ENCODE measurements at regions not wholly inside any gene's neighbourhood (a gene's known extent, or its start where the extent isn't known, plus 50 kb on each side); places are given as distances from the start of the nearest gene placed in this dataset.

DNA sequence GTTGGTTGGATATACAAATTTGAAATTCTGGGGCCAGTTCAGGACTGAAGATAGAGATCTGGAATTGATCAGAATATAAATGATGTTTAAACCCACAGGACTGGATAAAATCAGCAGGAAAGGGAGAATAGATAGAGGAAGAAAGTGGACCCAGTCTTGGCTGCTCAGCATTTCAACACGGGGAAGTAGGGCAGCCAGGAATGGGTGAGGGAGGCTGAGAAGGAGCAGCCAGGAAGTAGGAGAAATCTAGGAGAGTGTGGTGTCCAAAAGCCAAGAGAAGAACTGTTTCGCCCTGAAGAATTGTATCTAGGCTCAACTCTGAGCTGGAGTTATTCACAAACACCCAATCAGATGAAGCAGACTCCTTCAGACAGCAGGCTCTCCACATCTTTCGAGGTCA lies 197.9 kb downstream of the CDCA7 start:
- H3K79me2 ChIP-seq (ENCODE audit: insufficient read depth, low read length), result no peaks in the 10 kb centered on the region
- no peak for TF ChIP-seq EZH2phosphoT487 (IDR thresholded peaks at IDR 0.05; ENCODE audit: borderline replicate concordance)
- TF ChIP-seq, protein P1, sequence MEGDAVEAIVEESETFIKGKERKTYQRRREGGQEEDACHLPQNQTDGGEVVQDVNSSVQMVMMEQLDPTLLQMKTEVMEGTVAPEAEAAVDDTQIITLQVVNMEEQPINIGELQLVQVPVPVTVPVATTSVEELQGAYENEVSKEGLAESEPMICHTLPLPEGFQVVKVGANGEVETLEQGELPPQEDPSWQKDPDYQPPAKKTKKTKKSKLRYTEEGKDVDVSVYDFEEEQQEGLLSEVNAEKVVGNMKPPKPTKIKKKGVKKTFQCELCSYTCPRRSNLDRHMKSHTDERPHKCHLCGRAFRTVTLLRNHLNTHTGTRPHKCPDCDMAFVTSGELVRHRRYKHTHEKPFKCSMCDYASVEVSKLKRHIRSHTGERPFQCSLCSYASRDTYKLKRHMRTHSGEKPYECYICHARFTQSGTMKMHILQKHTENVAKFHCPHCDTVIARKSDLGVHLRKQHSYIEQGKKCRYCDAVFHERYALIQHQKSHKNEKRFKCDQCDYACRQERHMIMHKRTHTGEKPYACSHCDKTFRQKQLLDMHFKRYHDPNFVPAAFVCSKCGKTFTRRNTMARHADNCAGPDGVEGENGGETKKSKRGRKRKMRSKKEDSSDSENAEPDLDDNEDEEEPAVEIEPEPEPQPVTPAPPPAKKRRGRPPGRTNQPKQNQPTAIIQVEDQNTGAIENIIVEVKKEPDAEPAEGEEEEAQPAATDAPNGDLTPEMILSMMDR (conservative IDR thresholded peaks at IDR 0.05; ENCODE audit: low read length), result no peak
- no peak overlapping the region for H3K4me3 ChIP-seq (ENCODE audit: low read length, poor library complexity, severe bottlenecking)
- no peak overlapping the region for H3K9ac ChIP-seq (ENCODE audit: low read depth, low read length, poor library complexity, severe bottlenecking)
- peaks cover 8% of the 10 kb centered on the region for H3K4me1 ChIP-seq (ENCODE audit: insufficient read depth, low read length, poor library complexity, severe bottlenecking)
- H3K4me2 ChIP-seq (ENCODE audit: low read depth, low read length, poor library complexity, severe bottlenecking), result no peak overlapping the region
- no peaks in the 10 kb centered on the region for H3K9me2 ChIP-seq (replicated peaks; ENCODE audit: low read depth, low read length)
- H3K9me3 ChIP-seq (ENCODE audit: insufficient read depth, low read depth, low read length), result no peaks in the 10 kb centered on the region
- H3F3A ChIP-seq (ENCODE audit: low read depth), result peaks cover 5% of the 10 kb centered on the region; the same call in 1 of the 2 replicates
- H4K20me1 ChIP-seq (ENCODE audit: insufficient read depth, low read length, poor library complexity, severe bottlenecking), result no peaks in the 10 kb centered on the region
- no peaks in the 10 kb centered on the region for H3K36me3 ChIP-seq (ENCODE audit: insufficient read depth, low read length)
- H3K27me3 ChIP-seq (ENCODE audit: insufficient read depth, low read length, poor library complexity, severe bottlenecking), result no peaks in the 10 kb centered on the region
- no peak overlapping the region for H2AFZ ChIP-seq (ENCODE audit: low read length)

DNA sequence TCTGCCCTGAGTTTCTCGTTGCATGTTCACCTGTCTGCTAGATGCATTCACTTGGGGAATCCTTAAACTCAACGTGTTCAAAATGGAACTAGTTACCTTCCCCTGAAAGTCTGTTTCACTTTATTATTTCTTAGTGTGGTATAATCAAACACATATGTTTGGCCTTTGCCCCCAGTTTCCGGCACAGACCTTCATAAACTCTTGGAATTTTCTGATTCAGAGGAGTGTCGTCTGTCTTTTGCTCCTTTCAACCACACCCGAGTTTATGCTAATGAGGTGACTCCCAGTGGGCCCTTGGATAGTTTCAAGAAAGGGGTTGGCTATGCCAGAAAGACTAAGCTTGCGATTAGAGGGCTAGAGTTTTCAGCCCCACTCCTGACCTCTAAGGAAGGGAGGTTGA lies 198.9 kb downstream of the CDCA7 start:
- Histone ChIP-seq H3K9me3 (ENCODE audit: insufficient read depth, low read depth, low read length) (no peaks in the 10 kb centered on the region), H3K9me2 (replicated peaks; ENCODE audit: low read depth, low read length) (no peaks in the 10 kb centered on the region), H3K79me2 (ENCODE audit: insufficient read depth, low read length) (no peaks in the 10 kb centered on the region), H2AFZ (ENCODE audit: low read length) (no peak overlapping the region), H3K4me2 (ENCODE audit: low read depth, low read length, poor library complexity, severe bottlenecking) (no peak overlapping the region), H3F3A (ENCODE audit: low read depth) (no peaks in the 10 kb centered on the region), H3K4me3 (ENCODE audit: low read length, poor library complexity, severe bottlenecking) (no peak overlapping the region), H3K36me3 (ENCODE audit: insufficient read depth, low read length) (no peaks in the 10 kb centered on the region), H3K4me1 (ENCODE audit: insufficient read depth, low read length, poor library complexity, severe bottlenecking) (no peaks in the 10 kb centered on the region), H3K9ac (ENCODE audit: low read depth, low read length, poor library complexity, severe bottlenecking) (no peak overlapping the region), H4K20me1 (ENCODE audit: insufficient read depth, low read length, poor library complexity, severe bottlenecking) (no peaks in the 10 kb centered on the region), H3K27me3 (ENCODE audit: insufficient read depth, low read length, poor library complexity, severe bottlenecking) (no peaks in the 10 kb centered on the region)
- TF ChIP-seq, protein P1 (conservative IDR thresholded peaks at IDR 0.05; ENCODE audit: low read length), result no peak
- no peak for TF ChIP-seq EZH2phosphoT487 (IDR thresholded peaks at IDR 0.05; ENCODE audit: borderline replicate concordance)

DNA sequence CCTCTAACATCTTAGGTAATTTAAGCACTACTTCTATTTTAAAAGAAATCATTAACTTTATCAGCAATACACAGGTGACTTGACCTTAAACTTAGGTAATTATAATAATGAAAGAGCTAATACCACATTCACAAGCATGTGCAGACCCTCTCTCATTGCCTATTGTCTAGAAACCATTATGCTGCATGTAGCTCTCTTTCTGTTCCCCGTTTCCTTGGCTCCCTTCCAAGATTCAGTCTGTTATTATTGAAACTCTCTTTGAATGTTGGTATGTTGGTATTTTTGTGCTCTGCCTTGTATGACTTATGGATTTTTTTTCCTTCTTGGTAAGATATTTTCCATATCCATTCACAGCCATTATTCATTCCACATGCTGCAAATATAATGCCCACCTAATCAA lies 201.2 kb downstream of the CDCA7 start:
- no peaks in the 10 kb centered on the region for H4K20me1 ChIP-seq (ENCODE audit: insufficient read depth, low read length, poor library complexity, severe bottlenecking)
- H3K79me2 ChIP-seq (ENCODE audit: insufficient read depth, low read length), result no peaks in the 10 kb centered on the region
- no peaks in the 10 kb centered on the region for H3K36me3 ChIP-seq (ENCODE audit: insufficient read depth, low read length)
- H3K9ac ChIP-seq (ENCODE audit: low read depth, low read length, poor library complexity, severe bottlenecking), result no peak overlapping the region
- H3F3A ChIP-seq (ENCODE audit: low read depth), result no peaks in the 10 kb centered on the region
- TF ChIP-seq, protein P1 (conservative IDR thresholded peaks at IDR 0.05; ENCODE audit: low read length), result no peak
- TF ChIP-seq EZH2phosphoT487 (IDR thresholded peaks at IDR 0.05; ENCODE audit: borderline replicate concordance), result no peak
- H2AFZ ChIP-seq (ENCODE audit: low read length), result peak overlapping the region; percentile 22; the same call in 1 of the 2 replicates
- H3K9me3 ChIP-seq (ENCODE audit: insufficient read depth, low read depth, low read length), result no peaks in the 10 kb centered on the region
- H3K4me1 ChIP-seq (ENCODE audit: insufficient read depth, low read length, poor library complexity, severe bottlenecking), result peaks cover 5% of the 10 kb centered on the region
- no peaks in the 10 kb centered on the region for H3K9me2 ChIP-seq (replicated peaks; ENCODE audit: low read depth, low read length)
- no peaks in the 10 kb centered on the region for H3K27me3 ChIP-seq (ENCODE audit: insufficient read depth, low read length, poor library complexity, severe bottlenecking)
- no peak overlapping the region for H3K4me2 ChIP-seq (ENCODE audit: low read depth, low read length, poor library complexity, severe bottlenecking)
- H3K4me3 ChIP-seq (ENCODE audit: low read length, poor library complexity, severe bottlenecking), result no peak overlapping the region
